ENCODE measurements at regions not wholly inside any gene's neighbourhood (a gene's known extent, or its start where the extent isn't known, plus 50 kb on each side); places are given as distances from the start of the nearest gene placed in this dataset.
"Not testable (repeated sequence)": the region's sequence is repeated elsewhere in the genome, so short reads cannot be mapped to it uniquely, and the experiment has no call there.

GRCh38 chr15:72861354-72861910, 77.9 kb upstream of the ADPGK start:
- ATAC-seq = no peak

DNA sequence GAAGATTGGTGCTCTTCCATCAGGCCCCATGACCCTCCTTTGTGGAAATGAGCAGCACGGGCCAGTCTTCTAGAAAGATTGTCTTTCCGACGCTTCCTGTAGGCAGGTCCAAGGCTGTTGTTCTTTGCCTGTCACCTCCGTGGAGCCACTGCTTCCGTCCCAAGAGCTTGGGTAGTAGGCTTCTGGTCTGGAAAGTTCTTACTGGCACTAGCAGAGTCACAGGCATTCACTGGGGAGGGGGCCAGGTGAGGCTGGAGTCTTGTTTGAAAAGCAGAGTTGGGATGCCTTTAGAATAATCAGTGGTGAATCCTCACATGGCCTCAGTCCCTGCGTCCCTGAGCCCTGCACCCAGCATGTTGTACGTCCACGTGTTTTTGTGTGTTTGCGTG, 76.2 kb upstream of the ADPGK start:
- no peak for ATAC-seq

DNA sequence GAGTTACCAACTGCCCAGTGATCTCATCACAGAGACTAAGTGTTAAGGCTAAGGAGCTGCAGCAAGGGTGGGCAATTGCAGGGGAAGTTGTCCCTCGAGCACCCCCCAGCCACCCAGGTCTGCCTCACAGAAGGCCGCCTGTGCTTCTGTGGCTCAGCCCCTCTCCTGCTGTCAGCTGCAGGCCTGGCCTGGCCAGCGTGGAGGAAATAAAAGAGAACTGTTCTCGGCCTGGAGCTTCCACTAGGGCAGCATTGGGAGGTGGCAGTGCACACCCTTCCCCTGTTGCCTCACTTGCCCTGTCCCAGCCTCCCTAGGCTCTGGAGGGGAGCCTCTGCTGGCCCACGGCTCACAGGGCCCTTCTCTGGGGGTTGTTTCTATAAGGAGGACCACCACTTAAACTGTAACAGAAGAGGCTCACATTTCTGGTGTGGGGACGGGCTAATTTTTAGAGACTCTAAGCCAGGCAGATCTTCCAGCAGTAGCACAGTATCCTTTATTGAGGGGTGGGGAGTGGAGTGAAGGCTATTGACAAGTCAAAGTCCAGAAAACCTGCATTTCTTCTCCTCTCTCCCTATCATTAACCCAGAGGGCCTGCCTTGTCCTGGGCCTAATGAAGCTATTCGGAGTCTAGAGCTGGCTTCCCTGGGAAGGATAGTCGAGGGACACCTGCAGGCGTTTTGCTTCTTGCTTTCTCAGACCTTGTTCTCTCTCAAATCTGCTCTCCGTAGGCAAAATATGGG, 75.6 kb upstream of the ADPGK start:
- ATAC-seq = no peak

DNA sequence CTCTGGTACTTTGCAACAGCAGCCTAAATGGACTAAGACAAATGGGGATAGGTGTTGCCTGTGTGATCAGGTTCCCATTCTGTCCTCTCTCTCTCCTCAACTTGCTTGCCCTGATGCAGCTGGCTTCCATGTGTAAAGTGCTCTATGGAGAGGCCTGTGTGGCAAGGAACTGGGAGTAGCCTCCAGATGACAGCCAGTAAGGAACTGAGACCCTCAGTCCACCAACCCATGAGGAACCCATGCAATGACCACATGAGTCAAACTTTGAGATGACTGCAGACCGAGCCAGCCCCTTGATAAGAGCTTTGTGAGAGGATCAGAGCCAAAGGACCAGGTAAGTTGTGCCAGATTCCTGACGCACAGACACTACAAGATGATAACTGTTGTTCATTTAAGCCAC, 74.6 kb upstream of the ADPGK start:
- ATAC-seq = no peak

DNA sequence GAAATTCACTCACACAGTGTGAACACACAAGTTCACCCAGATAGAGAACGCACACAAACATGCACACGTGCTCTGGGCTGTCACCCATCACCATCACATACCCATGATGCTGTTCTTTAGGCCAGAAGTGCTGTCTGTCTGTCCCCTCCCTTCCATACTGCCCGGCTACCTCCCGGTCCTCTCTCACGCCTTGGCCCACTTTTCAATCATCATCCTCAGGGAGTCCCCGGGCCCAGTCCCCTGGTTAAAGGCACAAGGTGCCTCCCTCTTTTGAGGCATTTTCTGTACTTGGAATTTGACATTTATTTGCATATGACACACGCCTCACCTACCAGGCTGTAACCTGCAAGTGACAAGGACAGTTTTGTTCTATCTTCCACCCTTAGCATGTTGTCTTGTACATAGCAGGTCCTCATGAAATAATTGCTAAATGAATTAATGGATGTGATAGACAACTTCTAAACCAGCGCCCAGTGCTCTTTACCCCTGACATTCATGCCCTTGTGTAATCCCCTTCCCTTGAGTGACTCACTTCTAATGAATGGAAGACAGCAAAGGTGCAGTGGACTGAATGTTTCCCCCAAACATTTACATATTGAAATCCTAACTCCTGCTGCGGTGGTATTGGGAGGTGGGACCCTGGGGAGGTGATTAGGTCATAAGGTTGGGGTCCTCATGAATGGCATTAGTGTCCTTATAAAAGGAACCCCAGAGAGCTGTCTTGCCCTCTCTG, 73.9 kb upstream of the ADPGK start:
- ATAC-seq = no peak

- no peak for ATAC-seq
Observed at GRCh38 chr15:72856549-72857040, 73.0 kb upstream of the ADPGK start.

DNA sequence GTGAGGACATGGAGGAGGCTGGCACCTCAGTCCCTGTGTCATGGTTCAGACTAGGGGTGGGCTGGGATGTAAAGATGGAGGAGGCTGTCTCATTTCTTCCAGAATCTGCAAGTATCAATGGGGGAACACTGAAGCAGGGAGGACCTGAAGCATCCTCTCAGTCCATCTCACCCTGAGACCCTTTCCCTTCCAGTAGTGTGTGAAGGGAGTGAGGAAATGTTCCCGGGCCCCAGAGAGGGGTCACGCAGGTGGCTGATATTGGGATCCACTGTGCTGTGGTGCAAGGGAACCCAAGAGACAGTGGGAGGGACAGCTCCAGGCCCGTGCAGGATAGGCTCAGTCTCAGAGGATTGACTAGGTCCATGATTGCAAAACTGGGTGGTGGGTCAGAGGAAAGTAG, 72.2 kb upstream of the ADPGK start:
- no peak for ATAC-seq

GRCh38 chr15:72852273-72852672, 68.7 kb upstream of the ADPGK start:
- ATAC-seq = no peak

GRCh38 chr15:72851586-72851985, 68.0 kb upstream of the ADPGK start:
- no peak for ATAC-seq

GRCh38 chr15:72850833-72851232, 67.3 kb upstream of the ADPGK start:
- no peak for ATAC-seq

- ATAC-seq = no peak
Observed at GRCh38 chr15:72847806-72848205, 64.2 kb upstream of the ADPGK start.

- ATAC-seq = no peak
Observed at GRCh38 chr15:72847033-72847432, 63.5 kb upstream of the ADPGK start.

DNA sequence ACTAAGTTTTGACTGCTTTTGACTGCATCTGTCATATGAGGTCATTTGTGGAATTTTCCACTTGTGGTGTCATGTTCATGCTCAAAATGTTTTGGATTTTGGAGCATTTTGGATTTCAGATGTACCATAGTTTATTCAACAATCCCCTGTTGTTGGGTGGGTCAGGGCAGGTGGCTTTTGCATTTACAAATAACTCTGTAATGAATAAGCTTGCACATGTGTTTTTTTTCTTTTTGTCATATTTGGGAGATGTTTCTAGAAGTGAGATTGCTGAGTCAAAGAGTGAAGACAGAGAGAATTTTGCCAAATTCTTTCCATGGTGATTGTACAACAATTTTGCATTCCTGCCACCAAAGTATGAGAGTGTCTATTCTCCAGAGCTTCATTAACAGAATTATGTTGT, 62.4 kb upstream of the ADPGK start:
- ATAC-seq = no peak

DNA sequence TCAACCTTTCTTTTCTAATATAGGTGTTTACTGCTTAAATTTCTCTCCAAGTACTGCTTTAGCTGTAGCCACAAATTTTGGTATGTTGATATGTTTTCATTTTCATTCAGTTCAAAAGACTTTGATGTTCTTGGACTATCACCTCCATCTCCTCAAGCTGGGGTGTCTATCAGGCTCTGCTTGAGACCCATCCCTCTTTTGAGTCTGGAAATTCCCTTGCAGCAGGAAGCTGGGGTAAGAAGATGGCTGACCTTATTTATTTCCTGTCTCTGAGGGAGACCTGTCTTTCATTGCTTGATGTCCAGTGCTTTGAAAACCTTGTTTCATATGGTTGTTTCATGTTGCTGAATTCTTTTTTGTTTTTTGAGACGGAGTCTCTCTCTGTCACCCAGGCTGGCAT, 60.5 kb upstream of the ADPGK start:
- ATAC-seq = no peak

DNA sequence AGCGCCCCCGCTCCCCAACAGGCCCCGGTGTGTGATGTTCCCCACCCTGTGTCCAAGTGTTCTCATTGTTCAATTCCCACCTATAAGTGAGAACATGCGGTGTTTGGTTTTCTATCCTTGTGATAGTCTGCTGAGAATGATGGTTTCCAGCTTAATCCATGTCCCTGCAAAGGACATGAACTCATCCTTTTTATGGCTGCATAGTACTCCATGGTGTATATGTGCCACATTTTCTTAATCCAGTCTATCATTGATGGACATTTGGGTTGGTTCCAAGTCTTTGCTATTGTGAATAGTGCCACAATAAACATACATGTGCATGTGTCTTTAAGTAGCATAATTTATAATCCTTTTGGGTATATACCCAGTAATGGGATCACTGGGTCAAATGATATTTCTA, 59.8 kb upstream of the ADPGK start:
- ATAC-seq = not testable (repeated sequence)

GRCh38 chr15:72840114-72840513, 56.6 kb upstream of the ADPGK start:
- ATAC-seq = no peak

DNA sequence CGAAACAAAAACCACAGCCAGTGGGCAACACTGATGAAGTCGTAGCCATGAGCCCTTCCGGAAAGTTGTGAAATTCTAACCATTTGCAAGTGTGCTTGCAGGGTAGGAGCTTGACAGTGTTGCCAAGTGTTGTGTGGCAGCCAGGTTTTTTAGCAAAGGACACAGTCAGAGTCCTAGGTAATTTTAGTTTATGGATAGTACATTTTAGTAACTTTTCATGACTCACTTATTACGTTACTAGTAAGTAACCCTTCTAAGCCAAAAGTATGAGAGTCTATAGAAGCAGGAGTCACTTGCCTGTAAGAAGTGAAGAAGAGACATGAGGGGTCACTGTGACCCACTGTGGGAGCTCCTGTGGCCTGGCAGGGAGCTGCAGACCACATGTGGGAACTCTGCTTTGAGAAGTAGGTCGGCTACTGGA, 54.8 kb upstream of the ADPGK start:
- ATAC-seq = no peak

GRCh38 chr15:72836676-72837330, 53.2 kb upstream of the ADPGK start:
- ATAC-seq = no peak

DNA sequence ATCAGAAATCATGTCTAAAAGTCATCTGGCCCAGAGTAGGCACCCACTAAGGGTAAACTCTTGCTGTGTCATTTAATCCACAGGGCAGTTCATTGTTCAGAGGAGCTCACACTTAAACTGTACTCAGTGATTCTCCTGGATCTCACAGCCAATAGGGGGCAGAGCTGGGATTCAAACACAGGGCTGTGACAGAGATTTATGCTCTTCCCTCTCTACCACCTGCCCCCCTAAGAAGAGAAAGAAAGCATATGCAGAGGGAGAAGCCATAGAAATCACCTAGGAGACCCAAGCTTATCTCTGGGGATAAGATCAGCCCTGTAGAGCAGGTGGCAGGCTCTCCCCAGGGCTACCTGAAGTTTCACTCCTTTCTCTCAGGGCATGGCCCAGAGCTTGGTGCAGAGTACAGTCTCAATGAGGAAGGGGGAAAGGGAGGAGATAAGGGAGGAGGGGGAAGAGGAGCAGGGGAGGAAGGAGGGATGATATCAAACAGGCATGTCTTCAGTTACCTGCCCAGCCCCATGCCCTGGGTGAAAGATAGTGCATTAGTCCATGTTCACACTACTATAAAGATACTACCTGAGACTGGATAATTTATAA, 51.8 kb upstream of the ADPGK start:
- ATAC-seq = no peak

DNA sequence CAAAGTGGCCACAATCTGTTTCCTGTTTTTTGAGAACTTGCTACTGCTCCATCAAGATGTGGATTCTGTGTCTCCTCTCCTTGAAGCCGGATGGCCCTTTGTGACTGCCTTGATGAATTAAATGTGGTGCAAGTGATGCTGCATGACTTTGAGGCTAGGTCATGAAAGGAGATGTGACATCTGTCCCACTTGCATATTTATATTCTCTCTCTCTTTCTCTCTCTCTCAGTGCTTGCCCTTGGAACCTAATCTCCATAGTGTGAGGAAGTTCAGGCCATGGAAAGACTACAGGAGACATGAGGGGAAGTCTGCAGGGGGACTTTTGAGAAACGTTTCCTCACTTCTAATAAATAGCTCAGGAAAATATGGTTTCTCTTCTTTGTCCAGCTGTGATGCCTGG, 50.0 kb upstream of the ADPGK start:
- ATAC-seq = no peak
